Retinal pigment epithelial cell (primary cell): ENCODE measurements at regions not wholly inside any gene's neighbourhood (a gene's known extent, or its start where the extent isn't known, plus 50 kb on each side); places are given as distances from the start of the nearest gene placed in this dataset.

Experiments
- DNase-seq: peaks from one replicate; pipeline ENCODE4 v3.0.0-alpha.2; 2010; ENCODE audit warnings: low read depth
- H3K4me3 ChIP-seq: 2 replicates; pipeline ENCODE4 v1.5.1; 2011; ENCODE audit warnings: mild to moderate bottlenecking, low read length, control low read depth, moderate library complexity
- TF ChIP-seq, protein P1 (sequence below): conservative IDR thresholded peaks from 2 replicates; pipeline ENCODE4 v1.5.1; 2011; ENCODE audit warnings: low read depth, low read length, control low read depth, inconsistent platforms

DNA sequence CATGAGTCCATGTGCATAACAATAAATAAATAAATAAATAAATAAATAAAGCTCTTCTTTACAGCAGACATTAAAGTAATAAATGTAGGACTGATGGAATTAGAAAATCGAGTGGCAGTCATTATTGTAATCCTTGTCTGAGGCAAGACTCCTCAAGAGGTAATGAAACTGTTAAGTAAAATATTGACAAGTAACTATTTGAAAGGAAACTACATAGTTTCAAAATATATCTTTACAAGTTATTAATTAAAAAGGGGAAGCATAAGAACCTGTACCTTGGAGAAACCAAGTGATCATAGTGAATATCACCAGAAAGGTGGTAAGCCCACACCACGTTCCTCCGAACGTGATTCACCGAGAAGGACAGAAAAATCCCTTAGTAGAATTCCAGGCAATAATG, 285.6 kb upstream of the SORCS1 start:
- TF ChIP-seq, protein P1, sequence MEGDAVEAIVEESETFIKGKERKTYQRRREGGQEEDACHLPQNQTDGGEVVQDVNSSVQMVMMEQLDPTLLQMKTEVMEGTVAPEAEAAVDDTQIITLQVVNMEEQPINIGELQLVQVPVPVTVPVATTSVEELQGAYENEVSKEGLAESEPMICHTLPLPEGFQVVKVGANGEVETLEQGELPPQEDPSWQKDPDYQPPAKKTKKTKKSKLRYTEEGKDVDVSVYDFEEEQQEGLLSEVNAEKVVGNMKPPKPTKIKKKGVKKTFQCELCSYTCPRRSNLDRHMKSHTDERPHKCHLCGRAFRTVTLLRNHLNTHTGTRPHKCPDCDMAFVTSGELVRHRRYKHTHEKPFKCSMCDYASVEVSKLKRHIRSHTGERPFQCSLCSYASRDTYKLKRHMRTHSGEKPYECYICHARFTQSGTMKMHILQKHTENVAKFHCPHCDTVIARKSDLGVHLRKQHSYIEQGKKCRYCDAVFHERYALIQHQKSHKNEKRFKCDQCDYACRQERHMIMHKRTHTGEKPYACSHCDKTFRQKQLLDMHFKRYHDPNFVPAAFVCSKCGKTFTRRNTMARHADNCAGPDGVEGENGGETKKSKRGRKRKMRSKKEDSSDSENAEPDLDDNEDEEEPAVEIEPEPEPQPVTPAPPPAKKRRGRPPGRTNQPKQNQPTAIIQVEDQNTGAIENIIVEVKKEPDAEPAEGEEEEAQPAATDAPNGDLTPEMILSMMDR = no peak
- no peak for DNase-seq

GRCh38 chr10:107444443-107444842, 279.9 kb upstream of the SORCS1 start:
- TF ChIP-seq, protein P1 = no peak
- no peak overlapping the region for H3K4me3 ChIP-seq
- no peak for DNase-seq

More for the DNA sequence above, 285.6 kb upstream of the SORCS1 start:
- H3K4me3 ChIP-seq = no peak overlapping the region

DNA sequence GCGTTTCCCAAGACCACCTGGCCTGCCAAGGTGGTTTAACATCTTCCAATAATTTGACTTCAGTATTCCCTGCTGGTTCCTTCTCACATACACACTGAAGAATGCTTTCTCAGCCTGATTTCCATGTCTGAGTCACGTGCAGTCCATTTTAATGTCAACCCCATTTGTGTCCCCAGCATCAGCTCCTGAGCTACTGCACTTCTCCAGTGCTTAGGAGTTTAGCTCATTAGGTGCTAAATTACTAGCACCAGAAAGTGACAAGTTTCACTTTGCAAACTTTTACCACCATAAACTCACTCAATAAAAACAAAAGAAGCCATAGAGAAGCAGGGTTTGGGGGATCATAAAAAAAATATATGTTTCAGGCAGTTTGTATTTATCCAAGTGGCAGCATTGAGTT, 279.3 kb upstream of the SORCS1 start:
- DNase-seq = no peak
- no peak overlapping the region for H3K4me3 ChIP-seq
- TF ChIP-seq, protein P1 = no peak

- DNase-seq = no peak
- H3K4me3 ChIP-seq = no peak overlapping the region
- TF ChIP-seq, protein P1 = no peak
Observed at GRCh38 chr10:107443326-107443725, 278.8 kb upstream of the SORCS1 start.

GRCh38 chr10:107442035-107442505, 277.6 kb upstream of the SORCS1 start:
- peak; percentile 73 for DNase-seq
- TF ChIP-seq, protein P1 = no peak
- H3K4me3 ChIP-seq = no peak overlapping the region

DNA sequence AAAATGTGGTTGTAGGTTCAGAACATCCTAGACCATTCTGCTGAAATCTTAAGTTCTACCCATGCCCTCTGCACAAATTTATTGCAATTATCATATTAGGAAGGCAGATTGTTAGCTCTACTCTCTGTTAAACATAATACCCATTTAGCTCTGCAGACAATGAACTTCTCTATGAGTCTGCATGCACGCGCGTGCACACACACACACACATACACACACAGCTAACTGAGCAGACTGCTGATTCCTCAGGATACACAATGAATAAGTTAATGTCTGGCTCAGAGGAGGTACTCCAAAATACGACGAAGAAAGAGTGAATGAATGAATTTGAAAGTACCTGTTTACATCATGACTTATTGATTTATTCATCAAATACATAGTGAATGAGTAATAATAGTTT, 276.2 kb upstream of the SORCS1 start:
- TF ChIP-seq, protein P1 = no peak
- H3K4me3 ChIP-seq = no peak overlapping the region
- DNase-seq = no peak

- no peak overlapping the region for H3K4me3 ChIP-seq
- no peak for DNase-seq
- TF ChIP-seq, protein P1 = no peak
Observed at GRCh38 chr10:107437921-107438320, 273.4 kb upstream of the SORCS1 start.
